MM.1S (cell line): ENCODE measurements at regions not wholly inside any gene's neighbourhood (a gene's known extent, or its start where the extent isn't known, plus 50 kb on each side); places are given as distances from the start of the nearest gene placed in this dataset.

Source experiments
- EZH2 ChIP-seq: fragments of 300-600 bp; sonication (generic); optimal IDR thresholded peaks from 2 replicates; pipeline ENCODE3; 2017; ENCODE audit warnings: low read depth, mild to moderate bottlenecking, antibody characterized with exemption, low read length, mixed read lengths
- EZH2phosphoT487 ChIP-seq: fragments of 300-600 bp; sonication (generic); IDR thresholded peaks from 2 replicates; pipeline ENCODE4 v1.6.1; 2018; ENCODE audit warnings: antibody characterized with exemption, low read length
- TF ChIP-seq, protein P1 (sequence below): fragments of 300-600 bp; sonication (generic); IDR thresholded peaks from 2 replicates; pipeline ENCODE4 v1.5.1; 2016; ENCODE audit warnings: antibody characterized with exemption, low read length, mixed read lengths

GRCh38 chr4:187504974-187505797 is 490.4 kb upstream of the ZFP42 start:
- TF ChIP-seq, protein P1, sequence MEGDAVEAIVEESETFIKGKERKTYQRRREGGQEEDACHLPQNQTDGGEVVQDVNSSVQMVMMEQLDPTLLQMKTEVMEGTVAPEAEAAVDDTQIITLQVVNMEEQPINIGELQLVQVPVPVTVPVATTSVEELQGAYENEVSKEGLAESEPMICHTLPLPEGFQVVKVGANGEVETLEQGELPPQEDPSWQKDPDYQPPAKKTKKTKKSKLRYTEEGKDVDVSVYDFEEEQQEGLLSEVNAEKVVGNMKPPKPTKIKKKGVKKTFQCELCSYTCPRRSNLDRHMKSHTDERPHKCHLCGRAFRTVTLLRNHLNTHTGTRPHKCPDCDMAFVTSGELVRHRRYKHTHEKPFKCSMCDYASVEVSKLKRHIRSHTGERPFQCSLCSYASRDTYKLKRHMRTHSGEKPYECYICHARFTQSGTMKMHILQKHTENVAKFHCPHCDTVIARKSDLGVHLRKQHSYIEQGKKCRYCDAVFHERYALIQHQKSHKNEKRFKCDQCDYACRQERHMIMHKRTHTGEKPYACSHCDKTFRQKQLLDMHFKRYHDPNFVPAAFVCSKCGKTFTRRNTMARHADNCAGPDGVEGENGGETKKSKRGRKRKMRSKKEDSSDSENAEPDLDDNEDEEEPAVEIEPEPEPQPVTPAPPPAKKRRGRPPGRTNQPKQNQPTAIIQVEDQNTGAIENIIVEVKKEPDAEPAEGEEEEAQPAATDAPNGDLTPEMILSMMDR: no peak
- TF ChIP-seq EZH2phosphoT487 (no peak), EZH2 (no peak)
